ENCODE measurements at regions not wholly inside any gene's neighbourhood (a gene's known extent, or its start where the extent isn't known, plus 50 kb on each side); places are given as distances from the start of the nearest gene placed in this dataset.

DNA sequence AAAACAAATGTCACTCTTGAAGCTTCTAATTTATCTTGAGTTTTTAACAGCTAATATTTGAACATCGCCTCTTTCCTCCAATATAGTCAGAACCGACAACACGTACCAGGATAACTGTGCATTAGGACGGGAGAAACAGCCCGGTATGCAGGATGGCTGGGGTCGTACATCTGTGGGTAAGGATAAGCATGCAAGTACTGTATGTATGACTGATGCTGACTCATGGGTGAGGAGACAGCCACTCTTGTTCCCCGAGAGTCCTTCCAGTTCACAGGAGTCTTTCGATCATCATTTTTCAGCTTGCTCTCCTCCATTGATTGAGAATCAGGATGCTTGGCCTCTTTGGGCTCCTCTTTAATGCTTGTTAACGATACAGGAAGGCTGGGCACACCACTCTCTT, 102.3 kb downstream of the ZNF608 start:
- no peak for DNase-seq

DNA sequence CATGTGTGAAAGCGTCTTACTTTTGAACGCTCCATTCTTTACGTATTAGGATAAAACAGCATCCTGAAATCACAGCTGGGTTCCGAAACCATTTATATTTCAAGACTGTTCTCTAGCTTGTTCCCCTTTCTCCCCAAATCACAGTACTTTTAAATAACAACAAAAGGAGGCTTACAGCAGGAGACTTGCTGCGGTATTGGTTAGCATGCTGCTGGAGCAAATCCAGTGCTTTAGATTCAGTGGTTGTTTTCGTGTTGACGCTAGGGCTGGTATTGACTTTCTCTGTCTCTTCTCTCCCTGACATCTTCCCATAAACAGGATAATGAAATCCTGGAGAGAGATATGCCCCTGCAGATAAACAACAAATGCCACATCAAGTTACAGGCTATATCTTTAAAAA, 103.1 kb downstream of the ZNF608 start:
- DNase-seq = no peak
- peaks cover 26% of the 10 kb centered on the region for H3K4me1 ChIP-seq
- no peaks in the 10 kb centered on the region for H3K9me3 ChIP-seq (replicated peaks)
- H3K27ac ChIP-seq = no peak overlapping the region
- no peaks in the 10 kb centered on the region for H3K27me3 ChIP-seq
- 0 out of 2 replicates have a peak, but pooled peaks cover 3% of the 10 kb centered on the region for H3K36me3 ChIP-seq
- H3K4me3 ChIP-seq = no peak overlapping the region

More for the DNA sequence above, 102.3 kb downstream of the ZNF608 start:
- no peaks in the 10 kb centered on the region for H3K9me3 ChIP-seq (replicated peaks)
- H3K36me3 ChIP-seq = 0 out of 2 replicates have a peak, but pooled peaks cover 3% of the 10 kb centered on the region
- H3K4me3 ChIP-seq = no peak overlapping the region
- peaks cover 29% of the 10 kb centered on the region for H3K4me1 ChIP-seq
- H3K27me3 ChIP-seq = no peaks in the 10 kb centered on the region
- no peak overlapping the region for H3K27ac ChIP-seq

DNA sequence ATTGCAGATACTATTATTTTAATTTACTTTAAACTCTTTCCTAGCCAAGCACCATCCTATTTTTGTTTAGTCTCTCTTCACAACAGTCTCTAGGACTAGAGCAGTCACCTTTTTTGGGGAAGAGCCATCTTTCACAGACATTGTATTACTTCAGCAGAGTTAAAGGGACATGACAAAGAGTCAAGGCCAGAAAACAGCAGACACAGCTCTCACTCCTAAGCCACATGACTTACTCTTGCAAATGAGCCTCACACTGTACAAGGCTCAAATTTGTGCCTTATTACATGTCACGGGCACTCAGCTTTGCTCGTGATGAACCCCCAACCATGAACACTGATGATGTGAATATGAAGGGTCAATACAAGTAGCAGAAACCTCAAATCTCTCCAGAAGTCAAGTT, 104.3 kb downstream of the ZNF608 start:
- Histone ChIP-seq H3K36me3 (peaks cover 3% of the 10 kb centered on the region; the same call in 1 of the 2 replicates), H3K9me3 (replicated peaks) (no peaks in the 10 kb centered on the region), H3K27ac (no peak overlapping the region), H3K4me1 (peaks cover 26% of the 10 kb centered on the region), H3K4me3 (no peak overlapping the region), H3K27me3 (no peaks in the 10 kb centered on the region)
- no peak for DNase-seq

DNA sequence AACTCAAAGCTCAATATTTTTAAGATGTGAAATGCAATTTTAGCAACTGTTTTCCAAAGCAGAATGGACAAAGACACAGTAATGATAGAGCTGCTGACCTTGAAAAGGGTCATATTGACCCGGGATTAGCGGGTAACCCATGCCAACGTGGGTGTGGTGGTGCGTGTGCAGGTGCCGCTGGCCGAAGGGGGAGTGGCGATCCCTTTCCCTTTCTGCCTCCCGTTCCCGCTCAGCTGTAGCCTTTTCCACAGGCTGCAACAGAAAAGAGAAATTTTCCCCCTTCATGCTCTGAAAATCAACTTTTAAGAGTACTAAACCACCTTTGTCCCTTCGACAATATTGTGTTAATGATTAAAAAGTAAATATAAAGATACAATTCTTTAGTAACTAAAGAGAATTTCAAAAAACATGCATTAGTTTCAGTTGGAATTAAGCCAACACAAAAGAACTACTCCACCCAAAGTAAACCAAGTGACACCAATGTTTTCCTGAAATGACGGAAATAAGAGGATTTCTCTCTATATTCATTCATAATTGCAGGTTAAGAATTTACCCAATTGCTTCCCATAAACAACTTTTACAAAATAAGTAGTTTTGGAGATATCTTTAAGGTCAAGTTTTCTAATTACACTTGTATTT, 105.2 kb downstream of the ZNF608 start:
- Histone ChIP-seq H3K4me3 (no peak overlapping the region), H3K36me3 (peaks cover 3% of the 10 kb centered on the region; the same call in 1 of the 2 replicates), H3K27me3 (no peaks in the 10 kb centered on the region), H3K4me1 (peaks cover 22% of the 10 kb centered on the region), H3K9me3 (replicated peaks) (no peaks in the 10 kb centered on the region), H3K27ac (no peak overlapping the region)
- no peak for DNase-seq

DNA sequence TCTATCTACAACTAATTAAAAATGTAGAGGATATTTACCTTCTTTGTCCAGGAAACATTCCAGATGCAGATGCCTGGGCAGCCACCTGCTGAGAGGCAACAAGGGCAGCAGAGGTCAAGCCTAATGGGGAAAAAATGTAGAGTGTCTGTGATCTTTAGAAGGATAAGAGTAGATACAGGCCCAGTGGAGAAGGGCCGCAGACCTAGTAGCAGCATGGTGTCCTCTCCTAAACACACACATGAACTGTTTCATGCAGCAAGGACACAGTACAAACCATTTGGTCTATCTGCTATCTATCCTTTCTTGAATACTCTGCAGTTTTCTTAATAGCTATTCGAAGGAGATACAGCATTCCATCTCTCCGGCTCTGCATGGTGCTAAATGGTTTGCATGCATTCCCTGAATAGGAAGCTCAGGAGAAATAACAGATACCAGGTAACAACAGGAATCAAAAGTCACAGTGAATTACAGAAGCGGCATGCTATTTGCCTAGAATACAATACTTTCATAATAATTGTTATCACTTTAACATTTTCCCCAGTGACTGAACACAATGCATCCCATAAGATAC, 107.3 kb downstream of the ZNF608 start:
- Histone ChIP-seq H3K27ac (no peak overlapping the region), H3K36me3 (peaks cover 3% of the 10 kb centered on the region; the same call in 1 of the 2 replicates), H3K4me1 (peaks cover 4% of the 10 kb centered on the region), H3K4me3 (no peak overlapping the region), H3K27me3 (no peaks in the 10 kb centered on the region), H3K9me3 (replicated peaks) (0 out of 2 replicates have a peak, but pooled peaks cover 2% of the 10 kb centered on the region)
- no peak for DNase-seq

DNA sequence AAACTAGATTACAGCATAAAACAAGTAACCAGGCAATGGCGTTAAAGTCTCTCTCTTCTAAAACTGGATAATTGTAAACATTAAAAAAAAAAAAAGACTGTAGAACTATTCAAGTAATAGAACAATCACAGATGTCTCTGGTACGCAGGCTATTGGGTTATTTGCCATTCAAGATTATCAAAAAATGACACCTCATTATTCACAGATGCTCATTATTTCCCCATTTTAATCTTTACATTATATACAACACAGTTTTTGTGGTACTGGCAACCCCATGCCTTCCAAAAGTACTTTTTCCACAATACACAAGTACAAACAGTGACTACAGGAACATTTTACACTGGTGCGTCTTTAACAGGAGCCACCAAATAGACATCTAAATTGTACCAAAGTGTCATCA, 109.4 kb downstream of the ZNF608 start:
- H3K36me3 ChIP-seq = no peaks in the 10 kb centered on the region; the same call in 1 of the 2 replicates
- peaks cover 8% of the 10 kb centered on the region; the same call in 1 of the 2 replicates for H3K9me3 ChIP-seq (replicated peaks)
- DNase-seq = no peak
- no peak overlapping the region for H3K27ac ChIP-seq
- H3K27me3 ChIP-seq = no peaks in the 10 kb centered on the region
- no peak overlapping the region for H3K4me3 ChIP-seq
- peaks cover 4% of the 10 kb centered on the region for H3K4me1 ChIP-seq

DNA sequence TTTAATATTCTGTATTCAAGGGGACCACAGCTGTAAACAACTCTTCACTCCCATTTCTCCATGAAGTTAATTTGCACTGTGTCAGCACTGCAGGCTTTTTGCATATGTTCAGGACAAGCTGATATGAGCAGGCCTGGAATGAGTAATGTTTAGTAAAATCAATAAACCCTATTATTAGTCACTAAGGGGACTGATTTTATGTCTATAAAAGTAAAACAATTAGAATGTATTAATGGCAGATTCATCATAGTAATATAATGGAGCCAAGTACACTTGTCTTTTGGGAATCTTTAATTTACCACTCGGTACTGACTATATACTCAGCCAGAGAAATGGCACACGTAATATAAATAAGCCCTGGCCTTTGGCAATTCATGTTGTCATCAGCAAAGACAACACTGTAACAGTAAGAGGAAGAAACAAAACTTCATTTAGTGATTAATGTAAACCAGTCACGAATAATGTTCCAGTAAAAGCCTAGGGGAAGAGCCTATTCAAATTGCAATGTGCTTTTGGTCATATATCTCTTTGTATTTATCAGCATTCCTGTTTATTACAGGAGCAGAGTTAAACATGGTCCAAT, 111.6 kb downstream of the ZNF608 start:
- DNase-seq = no peak

DNA sequence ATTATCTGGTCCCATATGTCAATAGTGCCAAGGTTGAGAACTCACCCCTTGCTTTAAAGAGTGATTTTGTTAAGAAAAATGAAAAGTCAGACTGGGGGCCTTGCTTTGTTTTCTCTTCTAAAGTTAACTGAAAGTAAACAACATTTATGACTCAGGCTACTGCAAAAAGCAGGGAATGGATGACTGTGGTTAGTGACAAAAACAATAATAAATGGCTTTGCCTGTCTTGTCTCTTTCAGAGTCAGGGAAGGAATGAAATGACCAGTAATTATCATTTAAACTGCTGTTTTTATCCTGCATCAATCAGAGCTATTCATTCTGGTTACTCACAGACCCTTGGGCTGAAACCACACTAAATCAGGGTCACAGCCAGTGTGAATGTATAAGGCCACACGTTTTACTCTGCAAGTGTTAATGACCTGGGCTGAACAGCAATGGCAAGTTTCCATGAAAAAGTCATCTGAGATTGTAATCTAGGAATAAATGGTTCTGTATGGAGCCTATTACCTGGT, 112.2 kb downstream of the ZNF608 start:
- no peak for DNase-seq
- Histone ChIP-seq H3K27me3 (no peaks in the 10 kb centered on the region), H3K36me3 (no peaks in the 10 kb centered on the region; the same call in 1 of the 2 replicates), H3K9me3 (replicated peaks) (peaks cover 8% of the 10 kb centered on the region; the same call in 1 of the 2 replicates), H3K27ac (no peak overlapping the region), H3K4me1 (peaks cover 11% of the 10 kb centered on the region), H3K4me3 (no peak overlapping the region)

More for the DNA sequence above, 111.6 kb downstream of the ZNF608 start:
- Histone ChIP-seq H3K9me3 (replicated peaks) (peaks cover 8% of the 10 kb centered on the region; the same call in 1 of the 2 replicates), H3K27ac (no peak overlapping the region), H3K4me3 (no peak overlapping the region), H3K36me3 (no peaks in the 10 kb centered on the region; the same call in 1 of the 2 replicates), H3K27me3 (no peaks in the 10 kb centered on the region), H3K4me1 (peaks cover 5% of the 10 kb centered on the region)

DNA sequence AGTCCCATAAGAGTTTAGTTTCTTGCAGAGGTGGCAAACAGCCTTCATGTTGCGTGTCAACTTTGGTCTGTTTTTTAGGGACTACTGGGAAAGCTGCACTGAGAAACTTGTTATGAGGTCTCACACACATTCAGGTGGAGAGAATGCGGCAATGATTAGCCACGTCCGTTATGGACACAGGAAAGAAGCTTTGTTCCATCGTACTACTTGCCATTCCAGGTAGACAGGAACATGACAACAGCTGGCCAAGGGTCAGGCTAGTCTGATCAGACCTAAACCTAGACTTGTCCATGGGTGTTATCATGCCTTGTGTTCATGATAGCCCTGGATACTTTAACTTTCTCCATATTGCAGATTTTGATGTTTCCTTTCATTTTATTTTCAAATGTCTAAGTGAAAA, 113.2 kb downstream of the ZNF608 start:
- peaks cover 11% of the 10 kb centered on the region for H3K4me1 ChIP-seq
- no peak for DNase-seq
- peaks cover 8% of the 10 kb centered on the region; the same call in 1 of the 2 replicates for H3K9me3 ChIP-seq (replicated peaks)
- no peaks in the 10 kb centered on the region; the same call in 1 of the 2 replicates for H3K36me3 ChIP-seq
- no peaks in the 10 kb centered on the region for H3K27me3 ChIP-seq
- H3K27ac ChIP-seq = no peak overlapping the region
- H3K4me3 ChIP-seq = no peak overlapping the region

DNA sequence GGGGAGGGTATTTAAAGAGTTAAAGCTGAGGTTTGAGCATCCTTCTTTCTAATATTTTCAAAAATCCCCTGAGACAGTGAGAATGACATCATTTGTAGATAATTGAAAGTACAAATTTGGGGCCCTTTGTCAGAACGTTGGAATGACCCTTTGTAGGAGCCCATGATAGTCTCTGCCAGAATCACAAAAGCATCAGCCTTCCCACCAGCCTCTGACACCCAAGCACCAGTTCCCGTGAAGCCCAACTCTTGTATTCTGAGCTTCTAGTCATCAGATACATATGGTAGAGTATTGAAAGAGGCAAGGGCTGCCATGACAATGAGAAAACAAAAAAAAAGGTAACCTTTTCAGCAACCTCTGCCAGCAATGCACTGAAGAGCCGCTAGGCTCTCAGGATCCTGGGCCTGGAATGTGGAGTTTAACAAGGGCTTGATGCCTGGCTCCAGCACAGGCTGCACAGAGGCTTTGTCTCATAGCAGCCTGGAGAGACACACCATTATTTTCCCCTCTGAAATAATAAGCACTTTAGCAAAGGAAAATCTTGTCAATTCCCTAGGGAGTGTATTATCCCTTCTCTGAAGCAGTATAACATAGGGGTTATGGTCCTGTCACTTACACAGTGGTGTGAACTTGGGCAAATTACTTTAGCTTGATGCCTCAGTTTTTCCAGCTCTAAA, 114.4 kb downstream of the ZNF608 start:
- H3K4me1 ChIP-seq = peaks cover 11% of the 10 kb centered on the region
- no peak overlapping the region for H3K27ac ChIP-seq
- no peak for DNase-seq
- H3K36me3 ChIP-seq = no peaks in the 10 kb centered on the region
- H3K9me3 ChIP-seq (replicated peaks) = peaks cover 8% of the 10 kb centered on the region; the same call in 1 of the 2 replicates
- H3K4me3 ChIP-seq = no peak overlapping the region
- no peaks in the 10 kb centered on the region for H3K27me3 ChIP-seq

DNA sequence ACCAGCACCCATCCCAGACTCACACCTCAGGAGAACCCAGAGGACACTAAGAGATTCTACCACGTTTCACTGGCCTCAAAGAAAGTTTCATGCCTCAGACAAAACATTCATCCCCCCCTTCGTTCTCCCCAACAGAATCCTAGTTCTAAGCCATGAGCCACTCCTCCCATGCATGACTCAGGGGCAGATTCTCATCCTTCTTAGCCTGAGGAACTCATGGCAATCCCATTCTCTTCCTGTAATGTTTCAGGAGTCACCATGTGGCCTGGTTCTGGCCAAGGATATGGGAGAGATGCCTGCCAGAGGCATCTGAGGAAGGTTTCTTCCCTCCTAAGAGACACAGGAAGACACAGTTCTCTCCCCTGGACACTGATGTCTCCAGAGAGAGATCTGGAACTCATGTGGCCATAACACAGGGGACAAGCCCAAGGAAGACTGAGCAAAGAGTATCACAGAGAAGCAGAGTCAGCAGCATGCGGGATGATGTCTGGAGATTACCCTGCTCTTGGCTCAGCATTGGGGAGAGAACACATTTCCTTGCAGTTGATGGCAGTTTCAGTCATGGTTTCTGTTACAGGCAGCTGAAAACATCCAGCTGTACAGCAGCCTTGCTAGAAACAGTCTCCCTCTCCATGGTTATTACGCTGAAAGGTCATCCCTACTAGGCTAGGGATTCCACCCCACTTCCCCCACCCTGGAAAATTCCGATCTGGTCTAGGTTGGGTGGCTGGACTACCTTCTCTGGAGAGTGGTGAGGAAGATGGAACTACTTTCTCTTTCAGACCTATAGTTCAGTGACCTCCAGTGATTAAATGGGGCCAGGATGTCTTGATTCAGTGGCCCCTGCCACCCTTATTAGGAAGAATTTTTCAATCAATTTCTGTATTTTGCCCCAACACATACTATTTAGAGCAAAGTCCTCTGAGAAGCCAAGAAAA, 115.4 kb downstream of the ZNF608 start:
- DNase-seq = no peak
- Histone ChIP-seq H3K27ac (no peak overlapping the region), H3K27me3 (no peaks in the 10 kb centered on the region), H3K4me3 (no peak overlapping the region), H3K4me1 (peaks cover 11% of the 10 kb centered on the region), H3K9me3 (replicated peaks) (peaks cover 8% of the 10 kb centered on the region; the same call in 1 of the 2 replicates), H3K36me3 (no peaks in the 10 kb centered on the region)

DNA sequence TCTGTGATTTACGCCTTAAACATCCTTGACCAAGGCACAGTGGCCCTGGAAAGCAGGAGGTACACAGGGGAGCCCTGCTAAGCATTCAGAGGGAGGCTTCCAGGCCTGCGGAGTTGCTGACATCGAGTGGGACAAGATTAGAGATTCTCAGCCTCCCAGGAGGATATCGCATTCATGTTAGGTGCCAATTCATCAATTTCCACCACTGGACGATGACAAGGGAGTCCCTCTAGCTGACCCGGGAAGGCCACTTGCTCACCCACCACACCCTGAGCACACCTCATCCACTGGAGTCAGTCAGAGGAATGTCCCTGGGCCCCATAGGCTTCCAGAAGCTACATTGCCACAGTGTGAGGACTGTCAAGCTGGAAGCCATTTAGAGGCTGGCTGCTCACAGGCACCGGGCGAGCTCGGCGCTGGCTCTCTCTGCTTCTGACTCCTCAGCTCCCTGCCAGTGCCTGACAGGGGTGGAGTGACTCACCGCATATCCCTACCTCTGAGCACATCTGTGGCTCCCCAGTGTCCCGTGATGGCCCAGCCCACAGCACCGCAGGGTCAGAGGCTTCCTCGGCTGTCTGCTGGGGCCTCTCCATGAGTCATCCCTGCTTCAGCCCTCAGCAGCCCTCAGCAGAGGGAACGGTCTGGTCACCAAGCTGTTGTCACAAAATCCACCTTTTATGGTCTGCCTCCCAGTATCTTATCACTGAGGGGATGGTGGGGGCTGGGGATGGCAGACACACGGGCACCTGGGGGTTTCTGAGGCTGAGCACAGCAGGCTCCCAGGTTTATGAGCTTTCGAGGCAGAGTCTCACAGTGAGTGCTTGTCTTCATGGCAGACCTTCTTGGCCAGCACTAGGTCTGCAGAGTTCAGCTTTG, 117.5 kb downstream of the ZNF608 start:
- Histone ChIP-seq H3K4me1 (peaks cover 11% of the 10 kb centered on the region), H3K27ac (peak overlapping the region; percentile 43), H3K9me3 (replicated peaks) (peaks cover 6% of the 10 kb centered on the region; the same call in 1 of the 2 replicates), H3K36me3 (no peaks in the 10 kb centered on the region), H3K4me3 (peak overlapping the region; percentile 7), H3K27me3 (no peaks in the 10 kb centered on the region)
- DNase-seq = peak; percentile 83 to 85

Measured in SJCRH30 (cell line).